ENCODE measurements at regions not wholly inside any gene's neighbourhood (a gene's known extent, or its start where the extent isn't known, plus 50 kb on each side); places are given as distances from the start of the nearest gene placed in this dataset.

GRCh38 chr3:164539215-164539614, 539.1 kb downstream of the SI start:
- DNase-seq, result no peak

- no peak for DNase-seq
These were observed 540.8 kb downstream of the SI start for GRCh38 chr3:164537485-164537884.

- DNase-seq, result no peak
These were observed 545.0 kb downstream of the SI start for GRCh38 chr3:164533275-164533674.

DNA sequence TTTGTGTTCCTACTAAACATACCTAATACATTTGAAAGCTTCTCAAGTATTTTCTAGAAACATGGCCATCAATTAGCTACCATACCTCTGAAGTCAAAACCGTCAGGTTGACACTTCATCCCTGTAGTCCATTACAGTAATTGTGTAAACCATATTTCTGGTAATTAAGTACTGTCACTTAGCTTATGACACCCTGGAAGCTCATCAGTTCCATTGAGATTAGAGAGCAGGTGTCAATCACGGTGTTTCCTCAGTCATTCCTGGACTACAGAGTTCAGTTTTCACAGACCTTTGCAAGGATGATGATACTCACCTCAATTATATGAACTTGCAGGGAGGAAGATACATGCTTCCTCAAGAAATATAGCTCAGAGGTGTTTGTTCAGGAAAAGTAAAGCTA, 552.0 kb downstream of the SI start:
- DNase-seq, result no peak

GRCh38 chr3:164524201-164524600, 554.1 kb downstream of the SI start:
- DNase-seq, result no peak

DNA sequence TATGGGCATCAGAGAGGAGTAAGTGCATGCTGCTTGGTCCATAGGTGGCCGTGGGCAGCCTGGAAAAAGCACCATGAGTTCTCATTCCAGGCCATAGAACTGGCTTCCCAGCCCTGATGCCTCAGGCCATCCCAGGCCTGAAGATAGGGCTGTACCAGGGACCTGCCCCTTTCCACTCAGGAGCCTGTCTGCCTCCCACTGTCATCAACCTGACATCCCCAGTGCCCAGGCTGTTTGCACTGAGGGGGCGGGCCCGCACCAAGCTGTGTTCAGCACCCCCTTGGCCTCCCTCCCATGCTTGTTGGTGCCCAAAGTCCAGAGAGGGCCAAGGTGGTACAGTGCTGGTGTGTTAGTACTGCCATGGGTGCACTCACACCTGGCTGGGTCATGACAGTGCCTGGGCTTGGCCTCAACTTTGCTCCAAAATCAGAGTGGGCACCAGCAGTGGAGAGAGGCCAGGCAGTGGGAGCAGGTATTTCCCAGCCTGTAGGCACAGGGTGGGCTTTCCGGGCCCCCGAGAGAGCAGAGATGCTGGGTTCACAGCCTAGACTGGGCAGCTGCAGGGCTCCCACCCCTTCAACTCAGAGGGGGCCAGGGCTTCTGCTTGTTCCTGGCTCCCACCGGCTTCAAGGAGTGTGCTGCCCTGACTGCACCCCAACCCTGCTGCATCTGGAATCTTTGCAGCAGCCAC, 556.1 kb downstream of the SI start:
- no peak for DNase-seq

DNA sequence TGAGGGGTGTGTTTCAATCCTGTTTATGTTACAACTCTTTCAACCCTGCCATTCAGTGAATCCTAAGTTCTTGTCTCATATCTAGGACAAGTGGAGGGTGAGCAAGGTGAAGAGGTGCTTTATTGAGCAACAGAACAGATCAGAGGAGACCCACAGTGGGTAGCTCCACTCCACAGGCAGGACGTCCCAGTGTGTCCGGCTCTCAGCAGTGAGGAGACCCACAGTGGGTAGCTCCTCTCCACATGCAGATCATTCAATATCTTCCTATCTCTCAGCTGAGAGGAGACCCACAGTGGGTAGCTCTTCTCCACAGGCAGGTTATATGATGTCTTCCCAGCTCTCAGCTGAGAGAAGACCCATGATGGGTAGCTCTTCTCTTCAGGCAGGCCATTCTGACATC, 556.7 kb downstream of the SI start:
- no peak for DNase-seq

DNA sequence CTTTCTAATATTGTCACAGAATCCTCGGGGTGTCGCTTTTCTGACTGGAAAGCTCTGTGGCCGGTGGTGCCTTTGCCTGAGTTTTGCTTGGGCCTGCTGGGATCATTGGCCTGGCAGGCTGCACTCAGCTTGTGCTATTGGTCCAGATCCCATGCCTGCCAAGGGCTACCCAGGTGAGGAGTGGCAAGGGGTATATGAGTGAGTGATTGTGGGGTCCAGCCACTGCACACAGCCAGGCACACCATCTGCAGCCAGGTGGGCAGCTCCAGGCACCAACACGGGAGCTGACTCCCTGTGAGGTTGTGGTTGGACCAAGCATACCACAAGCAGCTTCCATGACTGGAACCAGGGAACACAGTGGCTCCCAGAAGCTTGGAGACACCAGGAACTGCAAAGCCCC, 557.2 kb downstream of the SI start:
- no peak for DNase-seq

GRCh38 chr3:164515256-164515655, 563.0 kb downstream of the SI start:
- no peak for DNase-seq

DNA sequence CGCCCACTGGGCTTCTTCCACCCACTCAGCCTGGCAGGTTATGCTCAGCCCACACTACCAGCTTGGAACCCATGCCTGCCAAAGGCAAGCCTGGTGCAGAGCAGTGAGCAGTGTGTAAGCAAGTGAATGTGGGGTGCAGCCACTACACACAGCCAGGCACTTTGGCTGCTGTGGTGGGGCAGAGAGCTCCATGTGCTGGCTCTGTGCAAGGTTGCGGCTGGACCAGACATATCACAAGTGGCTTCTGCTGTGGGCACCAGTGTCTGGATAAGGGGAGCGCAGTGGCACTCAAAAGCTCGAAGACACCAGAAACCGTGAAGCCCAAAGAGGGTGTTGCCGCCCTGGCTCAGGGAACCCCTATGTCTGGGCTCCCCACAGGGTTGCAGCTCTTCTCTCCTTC, 563.7 kb downstream of the SI start:
- DNase-seq, result no peak

GRCh38 chr3:164507886-164508285, 570.4 kb downstream of the SI start:
- no peak for DNase-seq

GRCh38 chr3:164498917-164499316, 579.4 kb downstream of the SI start:
- DNase-seq, result no peak

- no peak for DNase-seq
These were observed 589.4 kb downstream of the SI start for GRCh38 chr3:164488893-164489292.

DNA sequence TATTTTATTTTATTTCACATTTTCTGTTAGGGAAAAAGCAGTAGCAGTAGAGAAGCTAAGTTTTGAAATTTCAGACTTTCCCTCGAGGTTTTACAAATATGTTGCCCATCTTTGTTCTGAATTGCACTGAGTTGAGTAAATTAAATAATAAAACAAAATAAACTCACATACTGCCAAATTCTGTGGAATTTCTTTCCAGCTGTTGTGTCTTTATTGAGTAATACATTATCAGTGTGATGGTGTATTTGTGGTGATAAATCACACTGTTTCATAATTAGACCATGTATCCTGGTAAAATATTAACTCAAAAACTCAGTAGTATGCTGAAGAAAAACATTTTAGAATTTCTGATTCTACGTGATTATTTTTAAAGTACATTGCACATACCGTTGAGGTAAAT, 592.1 kb downstream of the SI start:
- no peak for DNase-seq

DNA sequence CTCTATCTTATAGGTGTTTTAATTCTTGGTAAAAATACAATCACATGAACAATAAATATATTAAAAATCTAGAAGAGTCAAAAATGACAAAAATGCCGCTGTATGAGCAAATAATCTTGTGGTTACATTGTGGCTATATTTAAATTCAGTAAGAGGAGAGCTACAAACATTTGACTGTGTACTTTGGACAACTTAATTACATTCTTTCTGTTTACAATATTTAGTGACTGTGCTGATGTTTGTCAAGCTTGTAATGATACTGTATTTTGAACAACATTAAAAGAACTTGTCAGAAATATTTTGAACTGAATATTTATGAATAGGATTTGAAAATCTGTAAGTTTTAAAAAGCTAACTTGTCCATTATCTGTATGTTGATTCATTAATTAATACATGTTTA, 598.3 kb downstream of the SI start:
- DNase-seq, result no peak

- no peak for DNase-seq
These were observed 598.9 kb downstream of the SI start for GRCh38 chr3:164479406-164479805.

DNA sequence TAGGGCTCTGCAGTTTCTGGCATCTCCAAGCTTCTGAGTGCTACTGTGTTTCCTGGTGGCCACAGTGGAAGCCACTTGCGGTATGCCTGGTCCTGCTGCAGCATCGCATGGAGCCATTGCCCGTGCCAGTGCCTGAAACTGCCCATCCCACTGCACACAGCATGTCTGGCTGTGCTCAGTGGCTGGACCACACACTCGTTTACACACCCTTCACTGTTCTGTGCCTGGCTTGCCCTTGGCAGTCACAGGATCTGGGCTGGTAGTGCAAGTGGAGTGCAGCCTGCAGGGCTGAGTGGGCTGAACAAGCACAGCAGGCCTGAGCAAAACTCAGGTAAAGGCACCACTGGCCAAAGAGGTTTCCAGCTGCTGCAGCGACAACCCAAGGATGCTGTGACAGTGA, 600.0 kb downstream of the SI start:
- no peak for DNase-seq

- DNase-seq, result no peak
These were observed 600.9 kb downstream of the SI start for GRCh38 chr3:164477403-164477802.

DNA sequence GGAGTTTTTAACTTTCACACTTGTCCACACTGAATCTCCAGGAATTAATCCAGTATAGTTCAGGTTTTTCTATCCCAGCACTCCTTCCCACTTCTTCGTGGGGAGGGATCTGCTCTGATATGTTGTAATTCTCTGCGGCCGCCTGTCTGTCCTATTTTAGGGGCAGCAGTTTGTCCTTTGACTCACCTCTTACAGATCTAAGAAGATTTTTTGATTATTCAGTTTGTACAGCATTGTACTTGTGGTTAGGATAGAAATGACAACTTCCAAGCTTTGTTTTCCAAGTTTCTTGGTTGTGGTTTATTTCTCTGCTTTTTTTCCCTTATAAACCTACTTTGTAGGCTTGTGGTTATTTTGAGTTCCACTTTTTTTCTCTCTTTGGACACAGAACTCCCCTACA, 601.7 kb downstream of the SI start:
- no peak for DNase-seq

GRCh38 chr3:164470471-164470870, 607.8 kb downstream of the SI start:
- DNase-seq, result no peak

- no peak for DNase-seq
These were observed 610.2 kb downstream of the SI start for GRCh38 chr3:164468055-164468454.

DNA sequence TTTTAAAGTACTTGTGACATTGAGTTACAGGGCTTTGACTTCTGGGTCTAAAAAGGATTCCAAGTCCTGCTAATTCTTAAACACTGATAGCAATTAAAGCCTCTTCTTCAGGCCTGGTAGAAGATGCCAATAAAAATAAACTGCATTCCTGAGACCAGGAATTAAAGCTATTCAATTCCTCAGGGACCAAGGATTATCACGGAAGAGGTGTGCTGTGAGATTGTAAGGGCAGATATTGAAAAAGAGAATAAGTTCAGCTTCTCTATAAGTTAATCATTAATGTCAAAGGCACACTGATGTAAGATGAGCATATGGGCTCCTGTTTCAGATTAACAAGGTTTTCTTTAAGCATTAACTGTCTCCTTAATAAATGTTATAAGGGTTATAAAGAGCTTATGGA, 611.3 kb downstream of the SI start:
- DNase-seq, result no peak

- DNase-seq, result no peak
These were observed 613.1 kb downstream of the SI start for GRCh38 chr3:164465172-164465571.

GRCh38 chr3:164460851-164461250, 617.4 kb downstream of the SI start:
- no peak for DNase-seq

GRCh38 chr3:164459521-164460151, 618.7 kb downstream of the SI start:
- DNase-seq, result no peak

Measured in NCI-H2107 (cell line).